HCT116 (cell line): ENCODE measurements at regions not wholly inside any gene's neighbourhood (a gene's known extent, or its start where the extent isn't known, plus 50 kb on each side); places are given as distances from the start of the nearest gene placed in this dataset.

Experiments used
- ATAC-seq: fragments of 200-7000 bp; cut with Tn5 transposase; 2 replicates; pipeline ENCODE4 v1.9.1; 2020; ENCODE audit warnings: mild to moderate bottlenecking, moderate library complexity
- BruUV-seq: library from RNA; stranded (reverse); fragments of 400-500 nt; replicated peaks from 2 replicates; lab custom pipeline; 2021; lab: Mats Ljungman, UMichigan
- CTCF ChIA-PET: fragments of 300-600 bp; sonication (Branson Sonifier 250); formaldehyde crosslinking; loops from one replicate; lab custom pipeline; 2021; ENCODE audit warnings: antibody characterized with exemption; lab: Charles Lee
- POLR2A ChIA-PET: fragments of 300-600, 350-600 bp; sonication (Branson Sonifier 250); formaldehyde crosslinking; loops from one replicate; lab custom pipeline; 2021; ENCODE audit warnings: antibody characterized with exemption; lab: Charles Lee
- RAD21 ChIA-PET, 2 experiments: fragments of 300-600 bp; sonication (Branson Sonifier 250); formaldehyde crosslinking; loops; one replicate each; lab custom pipeline; 2023; ENCODE audit warnings: low total read pairs in 2 of 2; ENCODE audit not compliant: uncharacterized antibody in 2 of 2, unreplicated experiment in 2 of 2, low non-redundant PET in 1 of 2; lab: Charles Lee
- DNase-seq: peaks from one replicate; pipeline ENCODE4 v3.0.0-alpha.2; 2010; ENCODE audit warnings: low read depth, low spot score
- H2AFZ ChIP-seq: fragments of 200-600 bp; shearing (Covaris generic), sonication (generic); 2 replicates; pipeline ENCODE4 v1.6.1; 2017; ENCODE audit warnings: low read depth, mixed run types, mixed read lengths, antibody characterized with exemption, low read length; ENCODE audit not compliant: poor library complexity, severe bottlenecking
- H3K27ac ChIP-seq: 2 replicates; pipeline ENCODE4 v1.5.1; 2012; ENCODE audit warnings: low read depth, low read length
- H3K27me3 ChIP-seq: fragments of 200-600 bp; sonication (generic); 2 replicates; pipeline ENCODE4 v1.6.1; 2016; ENCODE audit warnings: mixed run types, low read length, mixed read lengths; ENCODE audit not compliant: insufficient read depth
- H3K36me3 ChIP-seq, 2 experiments: fragments of 200-500 bp in 1 of 2; fragments of 200-600 bp in 1 of 2; sonication (Bioruptor generic) in 1 of 2; sonication (generic) in 1 of 2; 2 replicates each; pipeline versions ENCODE4 v1.5.1 to v1.6.1; 2014 to 2016; ENCODE audit warnings: low read length in 2 of 2, inconsistent platforms in 1 of 2, mixed read lengths in 1 of 2, mixed run types in 1 of 2; ENCODE audit not compliant: insufficient read depth in 2 of 2, control insufficient read depth in 1 of 2
- H3K4me1 ChIP-seq, 2 experiments: fragments of 200-600 bp in 1 of 2; sonication (generic) in 1 of 2; 2 replicates each; pipeline versions ENCODE4 v1.5.1 to v1.6.1; 2012 to 2017; ENCODE audit warnings: low read length in 2 of 2, inconsistent platforms in 1 of 2, mild to moderate bottlenecking in 1 of 2, mixed read lengths in 1 of 2, mixed run types in 1 of 2, moderate library complexity in 1 of 2; ENCODE audit not compliant: insufficient read depth in 2 of 2, control insufficient read depth in 1 of 2
- H3K4me2 ChIP-seq: fragments of 200-600 bp; sonication (generic); 2 replicates; pipeline ENCODE4 v1.6.1; 2017; ENCODE audit warnings: mixed run types, low read length, mixed read lengths
- H3K4me3 ChIP-seq, 2 experiments: fragments of 200-600 bp in 1 of 2; sonication (generic) in 1 of 2; replicated peaks in 1 of 2; 2 replicates each; pipeline ENCODE4 v1.5.1; 2011 to 2016; ENCODE audit warnings: low read length in 2 of 2, control low read depth in 1 of 2, low read depth in 1 of 2, mild to moderate bottlenecking in 1 of 2, mixed read lengths in 1 of 2, mixed run types in 1 of 2
- H3K79me2 ChIP-seq: fragments of 200-600 bp; sonication (generic); 2 replicates; pipeline ENCODE4 v1.6.1; 2017; ENCODE audit warnings: mild to moderate bottlenecking, mixed run types, low read length, moderate library complexity, mixed read lengths; ENCODE audit not compliant: insufficient read depth
- H3K9ac ChIP-seq: fragments of 200-600 bp; sonication (generic); 2 replicates; pipeline ENCODE4 v1.6.1; 2016; ENCODE audit warnings: low read length, mixed read lengths
- H3K9me2 ChIP-seq: fragments of 200-600 bp; sonication (generic), shearing (Covaris generic); 2 replicates; pipeline ENCODE4 v1.6.1; 2017; ENCODE audit warnings: mixed run types, mild to moderate bottlenecking, moderate library complexity; ENCODE audit not compliant: insufficient read depth
- H3K9me3 ChIP-seq, 2 experiments: fragments of 200-500 bp in 1 of 2; fragments of 200-600 bp in 1 of 2; sonication (Bioruptor generic) in 1 of 2; sonication (generic) in 1 of 2; 2 replicates each; pipeline ENCODE4 v1.6.1; 2014 to 2017; ENCODE audit warnings: low read length in 2 of 2, mixed read lengths in 2 of 2, inconsistent platforms in 1 of 2, low read depth in 1 of 2, mild to moderate bottlenecking in 1 of 2, mixed run types in 1 of 2, moderate library complexity in 1 of 2; ENCODE audit not compliant: control insufficient read depth in 1 of 2, insufficient read depth in 1 of 2
- H4K20me1 ChIP-seq: fragments of 200-600 bp; sonication (generic), shearing (Covaris generic); 2 replicates; pipeline ENCODE4 v1.6.1; 2017; ENCODE audit warnings: mixed run types, mild to moderate bottlenecking, moderate library complexity; ENCODE audit not compliant: insufficient read depth
- CBX3 ChIP-seq: IDR thresholded peaks from 2 replicates; pipeline ENCODE4 v1.6.1; 2012; ENCODE audit warnings: low read depth
- EZH2 ChIP-seq: fragments of 200-600 bp; sonication (generic); IDR thresholded peaks from 2 replicates; pipeline ENCODE4 v1.6.1; 2017; ENCODE audit warnings: antibody characterized with exemption, mixed run types
- JUND ChIP-seq: IDR thresholded peaks from 2 replicates; pipeline ENCODE4 v1.6.1; 2012
- POLR2A ChIP-seq: IDR thresholded peaks from 2 replicates; pipeline ENCODE4 v1.7.0; 2011; ENCODE audit warnings: borderline replicate concordance; ENCODE audit not compliant: insufficient read depth, insufficient read length; ENCODE audit errors: extremely low read depth
- REST ChIP-seq: IDR thresholded peaks from 2 replicates; pipeline ENCODE4 v1.6.1; 2012; ENCODE audit warnings: low read depth
- SIN3A ChIP-seq: IDR thresholded peaks from 2 replicates; pipeline ENCODE4 v1.6.1; 2012; ENCODE audit warnings: low read depth
- TCF7L2 ChIP-seq: IDR thresholded peaks from 2 replicates; pipeline ENCODE4 v1.7.0; 2011; ENCODE audit warnings: borderline replicate concordance, inconsistent platforms; ENCODE audit not compliant: insufficient read depth, insufficient read length; ENCODE audit errors: extremely low read depth
- ZFX ChIP-seq: fragments of 450-650 bp; IDR thresholded peaks from 2 replicates; pipeline ENCODE4 v1.6.1; 2017
- intact Hi-C: fragments of 100-400 bp; cut with micrococcal nuclease; formaldehyde crosslinking; loops from 2 replicates; pipeline ENCODE4 v1.10.0; 2022
- TF ChIP-seq, protein P1 (sequence below): IDR thresholded peaks from 2 replicates; pipeline ENCODE4 v1.6.1; 2012
- TF ChIP-seq, protein P2 (sequence below): IDR thresholded peaks from 2 replicates; pipeline ENCODE4 v1.6.1; 2012
- TF ChIP-seq, protein P3 (sequence below): IDR thresholded peaks from 2 replicates; pipeline ENCODE4 v1.6.1; 2011; ENCODE audit warnings: mild to moderate bottlenecking, low read length, moderate library complexity; ENCODE audit not compliant: insufficient replicate concordance; ENCODE audit errors: extremely low read depth

DNA sequence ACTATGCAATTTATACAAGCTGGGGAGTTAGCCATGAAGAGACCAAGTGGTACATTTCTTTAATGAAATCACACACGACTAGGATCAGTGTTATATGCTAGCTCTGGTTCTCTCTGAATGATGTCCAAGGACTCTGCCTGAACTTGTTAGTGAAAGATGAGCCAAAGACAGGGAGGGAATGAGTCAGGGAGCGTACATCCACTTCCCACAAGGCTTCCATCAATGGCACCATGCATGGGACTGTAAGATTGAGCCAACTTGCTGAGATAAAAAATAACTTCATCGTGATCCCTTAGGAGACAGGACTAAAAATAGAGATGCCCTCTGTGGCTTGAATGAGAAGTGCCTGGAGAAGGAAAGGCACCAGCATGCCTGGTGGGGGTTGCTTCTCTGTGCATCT is 629.7 kb downstream of the ACTR3B start:
- CTCF ChIA-PET, result no interaction called here
- RAD21 ChIA-PET, result no interaction called here
- intact Hi-C loops, result no loop called here
- Histone ChIP-seq H3K4me1 (no peaks in the 10 kb centered on the region), H3K27ac (no peak overlapping the region), H3K4me2 (no peak overlapping the region), H3K4me3 (no peak overlapping the region), H4K20me1 (no peaks in the 10 kb centered on the region), H3K9ac (no peak overlapping the region), H3K9me3 (peaks cover 5 to 20% of the 10 kb centered on the region in 2 experiments; a peak in 2 of 4 replicates), H3K27me3 (no peaks in the 10 kb centered on the region), H3K79me2 (no peaks in the 10 kb centered on the region), H3K9me2 (no peaks in the 10 kb centered on the region), H2AFZ (no peak overlapping the region), H3K36me3 (no peaks in the 10 kb centered on the region)
- POLR2A ChIA-PET, result no interaction called here
- BruUV-seq, result no TSS peak
- ATAC-seq, result no peak
- TF ChIP-seq, protein P1, sequence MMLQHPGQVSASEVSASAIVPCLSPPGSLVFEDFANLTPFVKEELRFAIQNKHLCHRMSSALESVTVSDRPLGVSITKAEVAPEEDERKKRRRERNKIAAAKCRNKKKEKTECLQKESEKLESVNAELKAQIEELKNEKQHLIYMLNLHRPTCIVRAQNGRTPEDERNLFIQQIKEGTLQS, result no peak
- no peak for TF ChIP-seq CBX3
- no peak for TF ChIP-seq TCF7L2
- no peak for TF ChIP-seq REST
- DNase-seq, result no peak

GRCh38 chr7:153390955-153391354 is 631.4 kb downstream of the ACTR3B start:
- no TSS peak for BruUV-seq
- H3K79me2 ChIP-seq, result no peaks in the 10 kb centered on the region
- no peaks in the 10 kb centered on the region for H3K9me2 ChIP-seq
- H3K27ac ChIP-seq, result no peak overlapping the region
- ChIA-PET CTCF (no interaction called here), POLR2A (no interaction called here), RAD21 (no interaction called here)
- peaks cover 5 to 20% of the 10 kb centered on the region in 2 experiments; a peak in 2 of 4 replicates for H3K9me3 ChIP-seq
- no peak overlapping the region for H3K9ac ChIP-seq
- no peaks in the 10 kb centered on the region for H3K27me3 ChIP-seq
- no peak overlapping the region for H2AFZ ChIP-seq
- H3K4me3 ChIP-seq, result no peak overlapping the region
- DNase-seq (no peak), ATAC-seq (no peak)
- no peaks in the 10 kb centered on the region for H3K4me1 ChIP-seq
- H3K4me2 ChIP-seq, result no peak overlapping the region
- no peaks in the 10 kb centered on the region for H4K20me1 ChIP-seq
- intact Hi-C loops, result no loop called here
- H3K36me3 ChIP-seq, result no peaks in the 10 kb centered on the region
- TF ChIP-seq, protein P2, sequence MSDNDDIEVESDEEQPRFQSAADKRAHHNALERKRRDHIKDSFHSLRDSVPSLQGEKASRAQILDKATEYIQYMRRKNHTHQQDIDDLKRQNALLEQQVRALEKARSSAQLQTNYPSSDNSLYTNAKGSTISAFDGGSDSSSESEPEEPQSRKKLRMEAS, result no peak
- TF ChIP-seq ZFX (no peak), JUND (no peak), EZH2 (no peak), POLR2A (no peak), SIN3A (no peak), REST (no peak)
- TF ChIP-seq, protein P3, sequence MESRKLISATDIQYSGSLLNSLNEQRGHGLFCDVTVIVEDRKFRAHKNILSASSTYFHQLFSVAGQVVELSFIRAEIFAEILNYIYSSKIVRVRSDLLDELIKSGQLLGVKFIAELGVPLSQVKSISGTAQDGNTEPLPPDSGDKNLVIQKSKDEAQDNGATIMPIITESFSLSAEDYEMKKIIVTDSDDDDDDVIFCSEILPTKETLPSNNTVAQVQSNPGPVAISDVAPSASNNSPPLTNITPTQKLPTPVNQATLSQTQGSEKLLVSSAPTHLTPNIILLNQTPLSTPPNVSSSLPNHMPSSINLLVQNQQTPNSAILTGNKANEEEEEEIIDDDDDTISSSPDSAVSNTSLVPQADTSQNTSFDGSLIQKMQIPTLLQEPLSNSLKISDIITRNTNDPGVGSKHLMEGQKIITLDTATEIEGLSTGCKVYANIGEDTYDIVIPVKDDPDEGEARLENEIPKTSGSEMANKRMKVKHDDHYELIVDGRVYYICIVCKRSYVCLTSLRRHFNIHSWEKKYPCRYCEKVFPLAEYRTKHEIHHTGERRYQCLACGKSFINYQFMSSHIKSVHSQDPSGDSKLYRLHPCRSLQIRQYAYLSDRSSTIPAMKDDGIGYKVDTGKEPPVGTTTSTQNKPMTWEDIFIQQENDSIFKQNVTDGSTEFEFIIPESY, result no peak
